ENCODE measurements at regions not wholly inside any gene's neighbourhood (a gene's known extent, or its start where the extent isn't known, plus 50 kb on each side); places are given as distances from the start of the nearest gene placed in this dataset.

GRCh38 chr2:239775623-239776435, 249.3 kb downstream of the NDUFA10 start:
- Histone ChIP-seq H3K4me1 (ENCODE audit: insufficient read depth) (no peaks in the 10 kb centered on the region), H3K4me2 (no peak overlapping the region), H3F3A (replicated peaks; ENCODE audit: low read depth) (no peaks in the 10 kb centered on the region), H2AFZ (no peak overlapping the region), H3K27me3 (ENCODE audit: insufficient read depth) (no peaks in the 10 kb centered on the region), H4K20me1 (replicated peaks; ENCODE audit: insufficient read depth) (no peaks in the 10 kb centered on the region), H3K27ac (ENCODE audit: low read depth) (no peak overlapping the region), H3K36me3 (ENCODE audit: insufficient read depth) (no peaks in the 10 kb centered on the region), H3K4me3 (no peak overlapping the region), H3K79me2 (replicated peaks; ENCODE audit: insufficient read depth) (no peaks in the 10 kb centered on the region), H3K9me2 (ENCODE audit: insufficient read depth) (no peaks in the 10 kb centered on the region)
- H3K27me3 Mint-ChIP-seq (ENCODE audit: insufficient read depth, low read depth, poor library complexity): peaks cover 12% of the 10 kb centered on the region
- H3K4me3 Mint-ChIP-seq: no peak overlapping the region
- no peak overlapping the region for H3K27ac Mint-ChIP-seq
- ATAC-seq: no peak
- H3K9me3 Mint-ChIP-seq: peaks cover 4% of the 10 kb centered on the region; the same call in 1 of the 3 replicates
- no peak for DNase-seq (ENCODE audit: low spot score)
- no peaks in the 10 kb centered on the region for H3K4me1 Mint-ChIP-seq
- TF ChIP-seq POLR2AphosphoS5 (IDR thresholded peaks at IDR 0.05; ENCODE audit: low read depth): no peak
- H3K36me3 Mint-ChIP-seq (ENCODE audit: low read depth): peaks cover 2% of the 10 kb centered on the region; the same call in 1 of the 3 replicates

DNA sequence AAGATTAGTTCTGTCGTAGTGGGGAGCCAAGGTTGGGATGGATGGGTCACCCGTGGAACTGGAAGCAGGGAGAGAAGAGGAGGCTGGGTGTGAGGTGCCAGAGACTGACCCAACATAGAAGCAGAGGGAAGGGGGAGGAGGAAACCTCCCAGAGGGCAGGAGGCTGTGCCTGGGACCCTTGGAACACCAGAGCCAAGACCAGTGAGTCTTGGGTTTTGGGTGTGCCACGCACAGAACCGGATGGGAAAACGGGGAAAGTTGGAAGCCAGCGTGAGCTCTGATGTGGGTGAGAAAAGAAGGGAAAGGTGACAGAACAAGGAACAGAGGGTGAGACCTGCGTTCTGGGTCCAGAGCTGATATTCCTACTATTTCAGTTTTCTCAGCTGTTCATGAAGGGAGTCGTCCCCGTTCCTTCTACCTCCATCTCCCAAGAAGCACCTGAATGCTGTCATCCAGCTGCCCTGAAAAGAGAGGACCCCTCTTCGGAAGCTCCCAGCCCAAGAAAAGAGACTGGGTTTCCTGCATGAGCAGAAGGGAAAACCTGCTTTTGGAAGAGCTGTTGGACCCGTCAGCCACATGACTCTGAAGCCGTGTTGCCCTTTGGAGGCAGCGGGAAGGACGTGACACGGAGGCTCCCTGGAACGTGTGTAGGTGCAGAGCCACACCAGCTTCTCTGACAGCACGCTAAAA, 250.1 kb downstream of the NDUFA10 start:
- no peaks in the 10 kb centered on the region for H3F3A ChIP-seq (replicated peaks; ENCODE audit: low read depth)
- no peaks in the 10 kb centered on the region for H3K27me3 ChIP-seq (ENCODE audit: insufficient read depth)
- H3K79me2 ChIP-seq (replicated peaks; ENCODE audit: insufficient read depth): no peaks in the 10 kb centered on the region
- H3K4me2 ChIP-seq: no peak overlapping the region
- DNase-seq (ENCODE audit: low spot score): no peak
- peaks cover 6% of the 10 kb centered on the region for H3K27me3 Mint-ChIP-seq (ENCODE audit: insufficient read depth, low read depth, poor library complexity)
- H3K27ac Mint-ChIP-seq: no peak overlapping the region
- no peak overlapping the region for H3K4me3 Mint-ChIP-seq
- no peak overlapping the region for H3K27ac ChIP-seq (ENCODE audit: low read depth)
- H3K9me3 Mint-ChIP-seq: peaks cover 4% of the 10 kb centered on the region; the same call in 1 of the 3 replicates
- no peak overlapping the region for H3K4me3 ChIP-seq
- H3K9me2 ChIP-seq (ENCODE audit: insufficient read depth): no peaks in the 10 kb centered on the region
- H3K4me1 Mint-ChIP-seq: no peaks in the 10 kb centered on the region
- TF ChIP-seq, protein P1, sequence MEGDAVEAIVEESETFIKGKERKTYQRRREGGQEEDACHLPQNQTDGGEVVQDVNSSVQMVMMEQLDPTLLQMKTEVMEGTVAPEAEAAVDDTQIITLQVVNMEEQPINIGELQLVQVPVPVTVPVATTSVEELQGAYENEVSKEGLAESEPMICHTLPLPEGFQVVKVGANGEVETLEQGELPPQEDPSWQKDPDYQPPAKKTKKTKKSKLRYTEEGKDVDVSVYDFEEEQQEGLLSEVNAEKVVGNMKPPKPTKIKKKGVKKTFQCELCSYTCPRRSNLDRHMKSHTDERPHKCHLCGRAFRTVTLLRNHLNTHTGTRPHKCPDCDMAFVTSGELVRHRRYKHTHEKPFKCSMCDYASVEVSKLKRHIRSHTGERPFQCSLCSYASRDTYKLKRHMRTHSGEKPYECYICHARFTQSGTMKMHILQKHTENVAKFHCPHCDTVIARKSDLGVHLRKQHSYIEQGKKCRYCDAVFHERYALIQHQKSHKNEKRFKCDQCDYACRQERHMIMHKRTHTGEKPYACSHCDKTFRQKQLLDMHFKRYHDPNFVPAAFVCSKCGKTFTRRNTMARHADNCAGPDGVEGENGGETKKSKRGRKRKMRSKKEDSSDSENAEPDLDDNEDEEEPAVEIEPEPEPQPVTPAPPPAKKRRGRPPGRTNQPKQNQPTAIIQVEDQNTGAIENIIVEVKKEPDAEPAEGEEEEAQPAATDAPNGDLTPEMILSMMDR (conservative IDR thresholded peaks at IDR 0.05; ENCODE audit: low read depth in 2 of 2): no peak
- TF ChIP-seq EZH2 (IDR thresholded peaks at IDR 0.05; ENCODE audit: low read depth, unreplicated experiment) (no peak), ZNF331 (CRISPR knock-in tag; IDR thresholded peaks at IDR 0.05; ENCODE audit: low read depth) (no peak), ZNF114 (CRISPR knock-in tag; IDR thresholded peaks at IDR 0.05) (no peak), CREB1 (CRISPR knock-in tag; IDR thresholded peaks at IDR 0.05; ENCODE audit: low read depth) (no peak)
- no peak for ATAC-seq
- peaks cover 2% of the 10 kb centered on the region; the same call in 1 of the 3 replicates for H3K36me3 Mint-ChIP-seq (ENCODE audit: low read depth)
- no peaks in the 10 kb centered on the region for H3K4me1 ChIP-seq (ENCODE audit: insufficient read depth)
- H2AFZ ChIP-seq: no peak overlapping the region
- H4K20me1 ChIP-seq (replicated peaks; ENCODE audit: insufficient read depth): no peaks in the 10 kb centered on the region
- no peaks in the 10 kb centered on the region for H3K36me3 ChIP-seq (ENCODE audit: insufficient read depth)

GRCh38 chr2:239774142-239774462, 251.0 kb downstream of the NDUFA10 start:
- H3K36me3 Mint-ChIP-seq (ENCODE audit: low read depth): peaks cover 2% of the 10 kb centered on the region; the same call in 1 of the 3 replicates
- Histone ChIP-seq H2AFZ (no peak overlapping the region), H3K79me2 (replicated peaks; ENCODE audit: insufficient read depth) (no peaks in the 10 kb centered on the region), H3F3A (replicated peaks; ENCODE audit: low read depth) (no peaks in the 10 kb centered on the region), H3K4me1 (ENCODE audit: insufficient read depth) (no peaks in the 10 kb centered on the region), H4K20me1 (replicated peaks; ENCODE audit: insufficient read depth) (no peaks in the 10 kb centered on the region), H3K4me2 (no peak overlapping the region), H3K27me3 (ENCODE audit: insufficient read depth) (no peaks in the 10 kb centered on the region), H3K9me2 (ENCODE audit: insufficient read depth) (no peaks in the 10 kb centered on the region), H3K36me3 (ENCODE audit: insufficient read depth) (no peaks in the 10 kb centered on the region), H3K27ac (ENCODE audit: low read depth) (no peak overlapping the region), H3K4me3 (no peak overlapping the region)
- no peaks in the 10 kb centered on the region for H3K4me1 Mint-ChIP-seq
- peaks cover 6% of the 10 kb centered on the region for H3K27me3 Mint-ChIP-seq (ENCODE audit: insufficient read depth, low read depth, poor library complexity)
- H3K27ac Mint-ChIP-seq: no peak overlapping the region
- H3K4me3 Mint-ChIP-seq: no peak overlapping the region
- peaks cover 4% of the 10 kb centered on the region; the same call in 1 of the 3 replicates for H3K9me3 Mint-ChIP-seq
- DNase-seq (ENCODE audit: low spot score) (no peak), ATAC-seq (no peak)
- TF ChIP-seq EZH2phosphoT487 (IDR thresholded peaks at IDR 0.05; ENCODE audit: unreplicated experiment): no peak
- no peak for TF ChIP-seq REST (IDR thresholded peaks at IDR 0.05; ENCODE audit: unreplicated experiment)
- TF ChIP-seq ZNF114 (CRISPR knock-in tag; IDR thresholded peaks at IDR 0.05): no peak
- TF ChIP-seq ETS1 (IDR thresholded peaks at IDR 0.05): no peak
- no peak for TF ChIP-seq POLR2AphosphoS5 (IDR thresholded peaks at IDR 0.05; ENCODE audit: low read depth)
- no peak for TF ChIP-seq EZH2 (IDR thresholded peaks at IDR 0.05; ENCODE audit: low read depth, unreplicated experiment)
- TF ChIP-seq STAT1 (IDR thresholded peaks at IDR 0.05; ENCODE audit: unreplicated experiment): no peak
